HG02763 (cell line): ENCODE measurements at regions not wholly inside any gene's neighbourhood (a gene's known extent, or its start where the extent isn't known, plus 50 kb on each side); places are given as distances from the start of the nearest gene placed in this dataset.
"Not testable (repeated sequence)": the region's sequence is repeated elsewhere in the genome, so short reads cannot be mapped to it uniquely, and the experiment has no call there.

Experiments
- ATAC-seq: cut with Tn5 transposase; IDR thresholded peaks from one replicate; pipeline ENCODE4 v1.9.1; 2021; ENCODE audit warnings: mild to moderate bottlenecking, moderate library complexity; ENCODE audit not compliant: unreplicated experiment

- no peak for ATAC-seq
Observed at GRCh38 chr13:111064661-111065060, 50.4 kb upstream of the ARHGEF7 start.

- ATAC-seq = no peak
Observed at GRCh38 chr13:111062966-111063365, 52.1 kb upstream of the ARHGEF7 start.

- no peak for ATAC-seq
Observed at GRCh38 chr13:111062305-111062704, 52.8 kb upstream of the ARHGEF7 start.

- no peak for ATAC-seq
Observed at GRCh38 chr13:111061358-111062045, 53.6 kb upstream of the ARHGEF7 start.

- ATAC-seq = no peak
Observed at GRCh38 chr13:111060237-111060919, 54.7 kb upstream of the ARHGEF7 start.

GRCh38 chr13:111058796-111059506, 56.2 kb upstream of the ARHGEF7 start:
- ATAC-seq = no peak

GRCh38 chr13:111058339-111058738, 56.8 kb upstream of the ARHGEF7 start:
- not testable (repeated sequence) for ATAC-seq

- not testable (repeated sequence) for ATAC-seq
Observed at GRCh38 chr13:111051726-111052232, 63.3 kb upstream of the ARHGEF7 start.

- no peak for ATAC-seq
Observed at GRCh38 chr13:111051041-111051725, 63.9 kb upstream of the ARHGEF7 start.

GRCh38 chr13:111050539-111050879, 64.6 kb upstream of the ARHGEF7 start:
- no peak for ATAC-seq

- no peak for ATAC-seq
Observed at GRCh38 chr13:111049791-111050538, 65.1 kb upstream of the ARHGEF7 start.

GRCh38 chr13:111048387-111048786, 66.7 kb upstream of the ARHGEF7 start:
- no peak for ATAC-seq

GRCh38 chr13:111047326-111047725, 67.8 kb upstream of the ARHGEF7 start:
- ATAC-seq = no peak

- peak; percentile 55 for ATAC-seq
Observed at GRCh38 chr13:111046590-111047141, 68.4 kb upstream of the ARHGEF7 start.

GRCh38 chr13:111045170-111045569, 69.9 kb upstream of the ARHGEF7 start:
- ATAC-seq = no peak

- ATAC-seq = no peak
Observed at GRCh38 chr13:111044087-111044830, 70.9 kb upstream of the ARHGEF7 start.

GRCh38 chr13:111043575-111043982, 71.5 kb upstream of the ARHGEF7 start:
- peak; percentile 43 for ATAC-seq

- no peak for ATAC-seq
Observed at GRCh38 chr13:111042661-111043226, 72.4 kb upstream of the ARHGEF7 start.

GRCh38 chr13:111040830-111041229, 74.3 kb upstream of the ARHGEF7 start:
- ATAC-seq = no peak
